ENCODE measurements at regions not wholly inside any gene's neighbourhood (a gene's known extent, or its start where the extent isn't known, plus 50 kb on each side); places are given as distances from the start of the nearest gene placed in this dataset.

- Histone ChIP-seq H3K9me3 (ENCODE audit: control insufficient read depth, insufficient read depth, low read depth, low read length) (no peaks in the 10 kb centered on the region), H3K36me3 (ENCODE audit: control insufficient read depth in 2 of 2, insufficient read depth in 1 of 2, low read length in 2 of 2) (no peaks in the 10 kb centered on the region), H3K4me3 (ENCODE audit: low read depth, low read length) (no peak overlapping the region), H3K27ac (ENCODE audit: extremely low read depth, low read depth, low read length) (no peak overlapping the region), H3K4me1 (ENCODE audit: control insufficient read depth, insufficient read depth, low read length) (no peaks in the 10 kb centered on the region)
- POLR2A ChIA-PET = no interaction called here
- CTCF ChIA-PET = no interaction called here
- TF ChIP-seq EGR2 (tag by site-specific recombination; IDR thresholded peaks at IDR 0.05; ENCODE audit: low read depth) (peak; percentile 30; the same call in 1 of the 2 replicates), ZIC2 (tag by site-specific recombination; IDR thresholded peaks at IDR 0.05) (peak; percentile 44; the same call in 1 of the 2 replicates), ZBTB8A (tag by site-specific recombination; IDR thresholded peaks at IDR 0.05) (0 out of 2 replicates have a peak, but pooled peaks have one; percentile 4), ZNF768 (tag by site-specific recombination; IDR thresholded peaks at IDR 0.05) (0 out of 2 replicates have a peak, but pooled peaks have one; percentile 21), ZNF416 (tag by site-specific recombination; IDR thresholded peaks at IDR 0.05) (no peak)
Measured at GRCh38 chr17:36683387-36683786, 82.0 kb downstream of the MRM1 start.

- POLR2A ChIA-PET = no interaction called here
- no peaks in the 10 kb centered on the region for H3K4me1 ChIP-seq (ENCODE audit: control insufficient read depth, insufficient read depth, low read length)
- no peak overlapping the region for H3K27ac ChIP-seq (ENCODE audit: extremely low read depth, low read depth, low read length)
- H3K9me3 ChIP-seq (ENCODE audit: control insufficient read depth, insufficient read depth, low read depth, low read length) = no peaks in the 10 kb centered on the region
- H3K4me3 ChIP-seq (ENCODE audit: low read depth, low read length) = no peak overlapping the region
- H3K36me3 ChIP-seq (ENCODE audit: control insufficient read depth in 2 of 2, insufficient read depth in 1 of 2, low read length in 2 of 2) = no peaks in the 10 kb centered on the region
- TF ChIP-seq ZNF169 (tag by site-specific recombination; IDR thresholded peaks at IDR 0.05) (no peak), ZNF398 (tag by site-specific recombination; IDR thresholded peaks at IDR 0.05) (no peak), ZNF24 (tag by site-specific recombination; IDR thresholded peaks at IDR 0.05) (no peak), ZNF677 (tag by site-specific recombination; IDR thresholded peaks at IDR 0.05) (no peak), ZNF558 (tag by site-specific recombination; IDR thresholded peaks at IDR 0.05) (no peak), ZNF629 (tag by site-specific recombination; IDR thresholded peaks at IDR 0.05) (no peak), ZNF426 (tag by site-specific recombination; IDR thresholded peaks at IDR 0.05) (no peak), PRDM4 (tag by site-specific recombination; IDR thresholded peaks at IDR 0.05) (no peak), ZNF48 (tag by site-specific recombination; IDR thresholded peaks at IDR 0.05) (no peak), ZNF580 (tag by site-specific recombination; IDR thresholded peaks at IDR 0.05) (no peak), ZNF449 (tag by site-specific recombination; IDR thresholded peaks at IDR 0.05) (no peak), KLF10 (tag by site-specific recombination; IDR thresholded peaks at IDR 0.05) (no peak), ZNF645 (tag by site-specific recombination; IDR thresholded peaks at IDR 0.05) (no peak)
- CTCF ChIA-PET = interaction anchor here (0.6 to 0.7 kb wide), 3 partner anchors 23 to 1020 kb away, joined by 3 to 5 read pairs (median 4); no protein-coding TSS in a partner anchor
Measured at GRCh38 chr17:36684134-36684533, 82.8 kb downstream of the MRM1 start.

Measured in HEK293 (cell line).